ENCODE measurements at regions not wholly inside any gene's neighbourhood (a gene's known extent, or its start where the extent isn't known, plus 50 kb on each side); places are given as distances from the start of the nearest gene placed in this dataset.

GRCh38 chr7:20012100-20012499 is 205.1 kb downstream of the MACC1 start:
- no peaks in the 10 kb centered on the region for H3F3A ChIP-seq (ENCODE audit: low read depth)
- H3K36me3 ChIP-seq (ENCODE audit: insufficient read depth, low read length): no peaks in the 10 kb centered on the region
- no peaks in the 10 kb centered on the region for H3K9me2 ChIP-seq (replicated peaks; ENCODE audit: low read depth, low read length)
- no peak overlapping the region for H3K4me3 ChIP-seq (ENCODE audit: low read length, poor library complexity, severe bottlenecking)
- peaks cover 3% of the 10 kb centered on the region for H3K4me1 ChIP-seq (ENCODE audit: insufficient read depth, low read length, poor library complexity, severe bottlenecking)
- no peaks in the 10 kb centered on the region for H4K20me1 ChIP-seq (ENCODE audit: insufficient read depth, low read length, poor library complexity, severe bottlenecking)
- no peaks in the 10 kb centered on the region for H3K9me3 ChIP-seq (ENCODE audit: insufficient read depth, low read depth, low read length)
- no peak overlapping the region for H3K4me2 ChIP-seq (ENCODE audit: low read depth, low read length, poor library complexity, severe bottlenecking)
- H3K79me2 ChIP-seq (ENCODE audit: insufficient read depth, low read length): no peaks in the 10 kb centered on the region
- TF ChIP-seq CTCF (conservative IDR thresholded peaks at IDR 0.05; ENCODE audit: low read length) (no peak), EZH2phosphoT487 (IDR thresholded peaks at IDR 0.05; ENCODE audit: borderline replicate concordance) (no peak)
- H3K9ac ChIP-seq (ENCODE audit: low read depth, low read length, poor library complexity, severe bottlenecking): no peak overlapping the region
- H3K27me3 ChIP-seq (ENCODE audit: insufficient read depth, low read length, poor library complexity, severe bottlenecking): no peaks in the 10 kb centered on the region
- no peak overlapping the region for H2AFZ ChIP-seq (ENCODE audit: low read length)

GRCh38 chr7:20010877-20011276 is 206.3 kb downstream of the MACC1 start:
- no peaks in the 10 kb centered on the region for H3K27me3 ChIP-seq (ENCODE audit: insufficient read depth, low read length, poor library complexity, severe bottlenecking)

GRCh38 chr7:20007510-20007909 is 209.7 kb downstream of the MACC1 start:
- H3K36me3 ChIP-seq (ENCODE audit: insufficient read depth, low read length): no peaks in the 10 kb centered on the region
- no peaks in the 10 kb centered on the region for H4K20me1 ChIP-seq (ENCODE audit: insufficient read depth, low read length, poor library complexity, severe bottlenecking)
- no peaks in the 10 kb centered on the region for H3K79me2 ChIP-seq (ENCODE audit: insufficient read depth, low read length)
- H3K4me3 ChIP-seq (ENCODE audit: low read length, poor library complexity, severe bottlenecking): no peak overlapping the region
- H3K27me3 ChIP-seq (ENCODE audit: insufficient read depth, low read length, poor library complexity, severe bottlenecking): no peaks in the 10 kb centered on the region
- no peaks in the 10 kb centered on the region for H3K9me3 ChIP-seq (ENCODE audit: insufficient read depth, low read depth, low read length)
- no peaks in the 10 kb centered on the region for H3K9me2 ChIP-seq (replicated peaks; ENCODE audit: low read depth, low read length)
- no peak overlapping the region for H3K4me2 ChIP-seq (ENCODE audit: low read depth, low read length, poor library complexity, severe bottlenecking)
- no peak overlapping the region for H3K9ac ChIP-seq (ENCODE audit: low read depth, low read length, poor library complexity, severe bottlenecking)
- TF ChIP-seq CTCF (conservative IDR thresholded peaks at IDR 0.05; ENCODE audit: low read length): no peak
- no peaks in the 10 kb centered on the region for H3F3A ChIP-seq (ENCODE audit: low read depth)
- H3K4me1 ChIP-seq (ENCODE audit: insufficient read depth, low read length, poor library complexity, severe bottlenecking): peaks cover under 1% of the 10 kb centered on the region
- no peak overlapping the region for H2AFZ ChIP-seq (ENCODE audit: low read length)

More at GRCh38 chr7:20010877-20011276, 206.3 kb downstream of the MACC1 start:
- Histone ChIP-seq H3K9me2 (replicated peaks; ENCODE audit: low read depth, low read length) (no peaks in the 10 kb centered on the region), H3K79me2 (ENCODE audit: insufficient read depth, low read length) (no peaks in the 10 kb centered on the region), H3K4me1 (ENCODE audit: insufficient read depth, low read length, poor library complexity, severe bottlenecking) (peaks cover 3% of the 10 kb centered on the region), H3K9ac (ENCODE audit: low read depth, low read length, poor library complexity, severe bottlenecking) (no peak overlapping the region), H3K36me3 (ENCODE audit: insufficient read depth, low read length) (no peaks in the 10 kb centered on the region), H3K4me3 (ENCODE audit: low read length, poor library complexity, severe bottlenecking) (no peak overlapping the region), H3F3A (ENCODE audit: low read depth) (no peaks in the 10 kb centered on the region), H4K20me1 (ENCODE audit: insufficient read depth, low read length, poor library complexity, severe bottlenecking) (no peaks in the 10 kb centered on the region), H3K4me2 (ENCODE audit: low read depth, low read length, poor library complexity, severe bottlenecking) (no peak overlapping the region), H3K9me3 (ENCODE audit: insufficient read depth, low read depth, low read length) (no peaks in the 10 kb centered on the region), H2AFZ (ENCODE audit: low read length) (no peak overlapping the region)
- no peak for TF ChIP-seq CTCF (conservative IDR thresholded peaks at IDR 0.05; ENCODE audit: low read length)
- TF ChIP-seq EZH2phosphoT487 (IDR thresholded peaks at IDR 0.05; ENCODE audit: borderline replicate concordance): no peak

Measured in Loucy (cell line).